ENCODE measurements at regions not wholly inside any gene's neighbourhood (a gene's known extent, or its start where the extent isn't known, plus 50 kb on each side); places are given as distances from the start of the nearest gene placed in this dataset.
"Not testable (repeated sequence)": the region's sequence is repeated elsewhere in the genome, so short reads cannot be mapped to it uniquely, and the experiment has no call there.

DNA sequence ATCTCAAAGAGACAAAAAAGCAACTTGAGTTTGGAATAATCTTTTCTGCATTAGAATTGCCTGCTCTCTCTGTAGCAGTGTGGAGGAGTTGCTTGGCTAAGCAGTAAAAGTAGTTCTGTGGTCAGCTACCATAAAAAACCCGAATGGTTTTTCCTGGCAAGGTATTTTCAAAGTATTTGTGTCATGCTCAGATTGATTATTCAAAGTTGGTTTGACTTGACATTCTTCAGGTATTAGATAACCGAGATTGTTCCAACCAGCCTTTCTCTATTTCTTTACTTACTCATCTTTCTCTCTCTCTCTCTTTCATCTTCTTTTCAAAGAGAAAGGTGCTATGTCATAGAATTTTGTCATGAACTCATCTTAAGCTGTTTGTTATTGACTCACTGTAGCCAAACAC lies 404.9 kb downstream of the CPS1 start:
- DNase-seq (ENCODE audit: low read depth), result no peak

DNA sequence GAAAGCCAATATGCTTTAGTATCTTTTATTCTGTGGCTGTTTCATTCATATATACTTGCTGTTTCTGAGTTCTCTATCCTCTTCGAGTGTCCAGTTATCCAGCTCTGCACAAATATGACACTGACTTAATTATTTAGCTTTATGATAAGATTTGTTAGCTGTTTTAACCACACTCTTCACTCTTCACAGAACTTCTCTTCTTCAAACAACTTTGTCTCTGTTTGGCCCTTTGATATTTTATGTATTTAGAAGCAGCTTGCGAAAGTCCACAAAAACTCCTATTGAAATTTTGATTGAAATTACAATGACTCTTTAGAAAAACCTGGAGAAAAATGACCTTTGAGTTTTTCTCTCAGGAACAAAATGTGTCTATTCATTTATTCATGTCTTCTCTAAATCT lies 407.0 kb downstream of the CPS1 start:
- DNase-seq (ENCODE audit: low read depth), result no peak

DNA sequence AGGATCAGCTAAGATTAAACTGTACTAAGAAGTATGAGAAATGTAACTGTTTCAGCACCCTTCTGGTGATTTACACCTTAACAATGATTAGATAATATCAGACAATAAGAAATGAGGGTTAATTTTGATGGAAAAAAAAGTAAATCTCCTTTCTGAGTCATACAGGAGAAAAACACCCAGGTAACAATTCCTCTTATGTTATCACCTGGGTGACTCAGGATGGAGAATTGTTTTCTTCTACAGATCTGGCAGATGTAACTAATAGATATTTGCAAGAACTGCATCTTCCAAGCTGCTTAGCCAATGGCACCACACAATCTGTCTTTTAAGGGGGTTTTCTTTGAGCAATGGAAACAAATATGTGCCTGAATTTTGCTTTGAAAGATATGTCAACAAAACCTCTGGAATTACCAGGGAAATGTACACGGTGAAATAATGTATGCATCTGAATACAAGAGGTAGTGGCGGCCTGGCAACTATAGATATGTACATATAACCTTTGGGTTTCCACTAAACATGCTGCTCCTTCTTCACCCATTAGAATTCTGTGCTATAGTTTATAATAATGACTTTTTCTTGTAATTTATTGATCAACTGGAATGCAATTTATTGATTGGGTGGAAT lies 407.9 kb downstream of the CPS1 start:
- no peak for DNase-seq (ENCODE audit: low read depth)

DNA sequence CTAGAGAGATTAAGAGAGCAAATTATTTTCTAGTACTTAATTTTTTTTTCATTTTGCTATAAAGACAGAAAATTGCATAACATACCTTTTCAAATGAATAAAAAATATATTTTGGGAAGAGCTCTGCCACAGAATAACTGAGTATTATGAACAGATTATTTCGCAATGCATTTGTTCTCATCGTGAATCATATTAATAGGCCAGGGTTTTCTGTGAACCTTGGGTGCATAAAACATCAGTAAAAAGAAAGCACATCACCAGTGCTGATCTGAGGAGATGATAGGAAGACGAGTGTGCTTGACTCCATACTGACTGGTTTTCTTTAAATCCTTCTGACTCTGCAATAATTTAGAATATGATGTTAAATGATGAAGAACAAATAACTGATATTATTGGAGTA lies 409.1 kb downstream of the CPS1 start:
- no peak for DNase-seq (ENCODE audit: low read depth)

DNA sequence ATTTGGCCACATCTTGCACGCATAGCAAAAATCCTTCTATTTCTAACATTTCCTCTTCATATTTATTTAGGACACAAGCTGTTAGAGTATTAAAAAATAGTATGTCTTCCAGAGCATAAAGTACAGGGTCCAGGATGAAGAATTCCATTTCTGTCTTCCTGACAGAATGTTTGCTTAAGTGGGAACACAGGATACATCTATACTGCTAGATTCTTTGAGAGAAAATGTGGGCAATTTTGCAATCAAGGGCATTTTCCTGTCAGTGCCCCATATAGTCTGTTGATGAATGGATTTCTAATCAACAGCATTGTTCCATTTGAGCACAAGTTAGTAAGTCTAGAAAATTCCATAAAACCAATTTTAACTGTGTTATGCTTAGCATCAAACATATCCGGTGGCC lies 409.9 kb downstream of the CPS1 start:
- DNase-seq (ENCODE audit: low read depth), result no peak

DNA sequence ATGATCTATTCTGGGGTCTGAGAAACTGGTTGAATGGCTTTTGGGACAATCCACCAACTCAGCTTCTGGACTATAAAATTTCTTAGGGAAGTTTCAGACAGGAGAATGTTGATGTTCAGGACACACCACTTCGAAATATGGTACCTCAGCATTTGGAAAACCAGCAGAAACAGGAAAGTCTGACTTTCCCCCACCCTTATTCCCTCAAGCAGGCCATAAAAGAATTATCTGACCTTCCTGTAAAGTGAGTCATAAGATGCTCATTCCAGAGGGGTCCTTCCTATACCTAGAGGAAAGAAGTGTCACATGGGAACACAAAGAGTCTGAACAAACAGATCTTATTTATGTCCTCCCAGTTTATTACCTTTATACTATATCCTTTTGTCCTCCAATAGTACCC lies 415.0 kb downstream of the CPS1 start:
- DNase-seq (ENCODE audit: low read depth), result no peak

DNA sequence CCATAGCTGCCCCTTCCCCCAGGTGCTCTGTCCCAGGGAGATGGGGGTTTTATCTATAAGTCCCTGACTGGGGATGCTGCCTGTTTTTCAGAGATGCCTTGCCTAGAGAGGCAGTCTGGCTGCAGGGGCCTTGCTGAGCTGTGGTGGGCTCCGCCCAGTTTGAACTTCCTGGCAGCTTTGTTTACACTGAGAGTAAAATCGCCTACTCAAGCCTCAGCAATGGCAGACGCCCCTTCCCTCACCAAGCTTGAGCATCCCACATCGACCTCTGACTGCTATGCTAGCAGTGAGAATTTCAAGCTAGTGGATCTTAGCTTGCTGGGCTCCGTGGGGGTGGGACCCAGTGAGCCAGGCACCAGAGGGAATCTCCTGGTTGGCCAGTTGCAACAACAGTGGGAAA lies 430.4 kb downstream of the CPS1 start:
- not testable (repeated sequence) for DNase-seq (ENCODE audit: low read depth)

DNA sequence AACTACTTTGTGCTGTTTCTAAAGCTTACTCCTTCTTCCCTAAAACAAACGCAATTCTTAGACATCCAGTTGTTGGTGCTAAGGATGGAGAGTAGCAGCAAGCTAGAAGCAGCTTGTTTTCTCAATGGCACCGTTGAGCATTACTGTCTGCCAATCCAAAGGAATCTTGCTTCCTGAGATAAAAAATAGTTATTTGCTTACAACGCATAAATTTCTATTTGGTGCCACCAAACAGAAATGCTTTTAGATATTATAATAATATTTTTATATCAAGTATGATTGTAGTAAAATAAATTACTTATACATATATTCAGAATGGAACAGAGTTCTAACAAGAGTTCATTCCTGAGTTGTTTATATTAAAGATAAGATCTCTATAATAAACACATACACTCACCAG lies 434.7 kb downstream of the CPS1 start:
- DNase-seq (ENCODE audit: low read depth), result no peak

DNA sequence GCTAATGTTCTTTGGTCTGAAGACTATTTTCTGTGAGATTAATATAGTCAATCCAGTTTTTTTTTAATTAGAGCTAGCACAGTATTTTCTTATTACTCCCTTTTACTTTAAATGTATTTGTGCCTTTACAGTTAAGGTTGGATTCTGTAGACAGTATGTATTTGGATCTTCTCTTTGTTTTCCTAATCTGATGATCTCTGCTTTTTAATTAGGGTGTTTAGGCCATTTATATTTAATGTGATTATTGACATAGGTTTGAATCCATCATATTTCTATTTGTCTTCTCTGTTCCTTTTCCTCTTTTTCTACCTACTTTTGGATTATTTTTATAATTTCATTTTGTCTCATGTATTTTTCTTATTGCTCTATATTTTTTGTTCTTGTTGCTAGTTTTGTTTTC lies 437.7 kb downstream of the CPS1 start:
- no peak for DNase-seq (ENCODE audit: low read depth)

DNA sequence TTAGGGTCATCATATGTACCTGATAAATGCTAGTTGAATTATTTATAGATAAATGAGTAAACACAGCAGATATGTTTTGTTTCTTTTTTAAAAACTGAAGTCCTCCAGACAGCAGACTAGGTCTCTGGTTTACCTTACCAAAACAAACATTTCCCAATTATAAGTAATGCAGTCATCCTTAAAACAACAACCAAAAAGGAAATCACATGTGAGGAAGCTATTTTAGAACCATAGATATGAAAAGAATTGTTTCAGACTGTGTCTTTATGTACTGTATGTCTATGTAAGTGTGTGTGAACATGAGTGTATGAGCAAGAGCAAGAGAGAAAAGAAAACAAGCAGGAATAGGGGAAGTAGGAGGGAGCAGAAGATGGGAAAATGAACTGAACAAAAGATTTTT lies 441.0 kb downstream of the CPS1 start:
- DNase-seq (ENCODE audit: low read depth), result no peak

DNA sequence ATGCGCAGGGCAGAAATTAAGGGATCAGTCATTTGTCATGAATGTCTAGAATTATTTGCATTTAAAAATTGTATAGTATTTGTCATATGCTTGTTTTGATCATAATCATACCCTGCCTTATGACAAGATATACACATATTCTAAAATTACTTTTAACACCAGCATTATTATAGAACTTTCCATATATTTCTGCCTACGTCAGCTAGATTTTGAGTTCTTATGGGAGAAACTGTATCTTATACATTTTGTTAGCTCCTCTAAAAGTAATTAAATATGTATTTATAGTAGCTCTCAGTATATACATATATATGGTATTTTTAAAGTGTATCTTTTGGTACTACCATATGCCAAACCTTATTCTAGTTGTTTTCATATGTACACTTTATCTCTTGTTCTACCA lies 441.9 kb downstream of the CPS1 start:
- no peak for DNase-seq (ENCODE audit: low read depth)

DNA sequence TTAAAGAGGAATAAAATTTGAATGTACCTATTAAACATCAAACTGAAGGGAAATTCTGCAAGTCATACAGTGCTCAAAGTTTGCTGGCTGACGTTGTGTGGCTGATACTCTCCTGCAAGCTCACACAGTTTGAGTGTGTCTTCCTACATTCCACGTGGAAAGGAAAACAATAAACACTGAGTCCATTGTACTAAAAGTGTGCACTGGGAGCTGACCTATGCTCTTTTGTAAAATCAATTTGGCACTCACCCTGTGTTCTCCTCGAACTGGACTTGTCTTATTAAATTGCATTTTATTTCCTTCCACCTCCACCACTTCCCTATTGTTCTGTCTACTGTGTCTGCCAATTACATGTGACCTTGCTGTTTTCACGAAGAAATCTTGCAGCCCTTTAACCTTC lies 458.0 kb downstream of the CPS1 start:
- no peak for DNase-seq (ENCODE audit: low read depth)

DNA sequence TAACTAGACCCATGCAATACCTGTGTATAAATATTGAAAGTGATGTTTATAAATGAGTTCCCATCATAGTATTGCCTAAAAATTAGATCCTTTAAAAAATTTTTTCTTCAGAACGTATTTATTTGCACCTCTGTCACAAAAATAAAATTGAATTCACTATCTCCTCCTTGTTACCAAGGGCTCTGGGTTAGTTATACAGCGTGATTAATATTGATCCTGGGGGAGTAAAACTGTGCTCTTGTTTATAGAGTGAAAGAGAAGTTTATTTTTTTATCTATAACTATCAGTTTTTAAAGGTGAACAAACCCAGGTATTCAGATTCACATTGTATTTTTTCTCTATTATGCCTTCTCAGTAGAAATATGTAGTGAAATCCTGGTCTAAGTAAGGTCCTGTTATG lies 458.5 kb downstream of the CPS1 start:
- DNase-seq (ENCODE audit: low read depth), result no peak

DNA sequence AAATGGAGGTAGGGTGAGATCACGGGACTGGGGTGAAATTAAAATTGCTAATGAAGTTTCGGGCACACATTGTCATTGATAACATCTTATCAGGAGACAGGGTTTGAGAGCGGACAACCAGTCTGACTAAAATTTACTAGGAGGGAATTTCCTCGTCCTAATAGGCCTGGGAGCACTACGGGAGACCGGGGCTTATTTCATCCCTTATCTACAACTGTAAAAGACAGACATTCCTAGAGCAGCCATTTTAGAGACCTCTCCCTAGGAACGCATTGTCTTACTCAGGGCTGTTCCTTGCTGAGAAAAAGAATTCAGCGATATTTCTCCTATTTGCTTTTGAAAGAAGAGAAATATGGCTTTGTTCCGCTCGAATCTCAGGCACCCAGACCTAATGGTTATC lies 468.7 kb downstream of the CPS1 start:
- not testable (repeated sequence) for DNase-seq (ENCODE audit: low read depth)

DNA sequence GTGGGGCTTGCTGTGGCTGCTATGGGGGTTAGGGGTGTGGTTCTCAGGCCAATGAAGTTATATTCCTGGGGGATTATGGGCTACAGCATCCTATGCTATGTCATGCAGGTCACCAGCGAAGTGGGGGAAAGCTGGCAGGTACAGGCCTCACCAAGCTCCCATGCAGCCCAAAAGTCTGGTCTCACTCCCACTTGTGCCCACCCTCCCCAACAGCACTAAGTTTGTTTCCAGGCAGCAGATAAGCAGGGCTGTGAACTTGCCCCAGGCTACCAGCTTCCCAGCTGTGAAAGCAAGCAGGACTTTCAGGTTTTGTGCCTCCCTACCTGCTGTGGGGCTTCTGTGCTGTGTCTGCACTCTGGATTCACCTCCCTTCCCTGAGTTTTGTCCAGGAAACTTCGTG lies 469.7 kb downstream of the CPS1 start:
- no peak for DNase-seq (ENCODE audit: low read depth)

DNA sequence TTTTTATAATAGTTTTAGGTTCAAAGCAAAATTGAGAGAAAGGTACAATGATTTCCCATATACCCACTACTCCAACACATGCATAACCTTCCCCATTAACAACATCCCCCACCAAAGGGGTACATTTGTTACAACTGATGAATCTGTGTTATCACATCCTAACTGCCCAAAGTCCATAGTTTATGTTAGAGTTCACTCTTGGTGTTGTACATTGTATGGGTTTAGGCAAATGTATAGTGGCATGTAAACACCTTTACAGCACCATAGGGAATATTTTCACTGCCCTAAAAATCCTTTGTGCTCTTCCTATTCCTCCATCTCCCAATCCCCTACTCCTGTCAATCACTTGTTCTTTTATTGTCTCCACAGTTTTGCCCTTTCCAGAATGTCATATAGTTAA lies 471.6 kb downstream of the CPS1 start:
- DNase-seq (ENCODE audit: low read depth), result no peak

DNA sequence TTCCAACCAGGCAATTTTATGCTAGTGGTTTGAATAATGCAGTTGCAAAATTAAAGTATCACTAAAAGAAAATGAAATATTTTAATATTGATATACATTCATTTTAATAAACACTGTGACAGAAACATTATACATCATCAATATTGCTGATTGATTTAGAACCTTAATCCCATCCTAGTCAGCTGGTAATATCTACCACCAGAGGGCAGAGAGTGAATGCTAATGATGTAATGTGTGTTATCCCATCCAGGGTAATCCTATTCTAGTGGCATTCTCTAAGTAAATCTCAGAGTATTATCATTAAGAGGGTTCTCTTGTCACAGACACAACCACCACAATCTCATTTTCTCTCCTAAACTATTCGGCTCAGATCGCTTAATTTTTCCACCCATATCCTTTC lies 477.4 kb downstream of the CPS1 start:
- no peak for DNase-seq (ENCODE audit: low read depth)

DNA sequence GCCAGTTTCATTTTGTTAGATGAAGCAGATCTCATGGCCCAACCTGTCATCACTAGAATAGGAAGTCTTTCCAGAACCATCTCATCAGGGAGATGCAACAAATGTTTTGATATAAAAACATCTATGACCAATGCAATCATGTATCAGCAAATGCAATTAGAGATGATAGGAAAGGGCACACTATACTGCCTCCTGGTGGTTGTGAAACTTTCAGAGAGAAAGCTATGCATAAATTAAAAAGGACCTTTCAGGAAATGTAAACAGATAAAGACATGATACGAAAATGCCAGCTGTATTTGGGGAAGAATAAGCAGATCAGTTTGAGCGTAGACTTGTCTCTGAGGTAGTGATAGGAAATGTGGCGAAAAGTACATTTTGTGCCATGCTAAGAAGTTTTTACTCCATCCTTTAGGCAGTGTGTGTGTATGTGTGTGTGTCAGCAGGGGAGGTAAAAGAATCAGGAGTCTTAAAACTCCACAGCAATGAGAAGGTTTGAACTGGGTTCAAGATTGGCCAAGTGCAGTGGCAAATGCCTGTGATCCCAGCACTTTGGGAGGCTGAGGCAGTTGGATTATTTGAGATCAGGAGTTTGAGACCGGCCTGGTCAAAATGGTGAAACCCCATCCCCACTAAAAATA lies 479.3 kb downstream of the CPS1 start:
- DNase-seq (ENCODE audit: low read depth), result no peak

DNA sequence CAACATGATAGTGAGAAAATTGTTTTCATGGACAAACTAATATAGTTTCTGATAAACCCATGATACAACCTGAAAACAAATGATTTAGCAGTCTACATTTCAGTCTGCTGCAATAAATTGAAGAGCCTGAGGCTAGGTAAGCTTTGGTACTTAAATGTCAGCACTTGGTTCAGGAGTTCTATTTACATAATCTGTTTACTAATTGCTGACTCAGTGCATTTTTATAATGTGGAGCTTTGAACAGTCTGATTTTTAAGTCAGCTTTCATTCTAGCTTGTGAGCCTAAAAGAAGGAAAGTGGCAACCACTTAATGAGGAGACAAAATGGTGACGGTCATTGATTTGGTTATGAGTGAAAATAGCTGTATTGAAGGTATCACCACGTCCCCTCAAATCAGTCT lies 488.6 kb downstream of the CPS1 start:
- DNase-seq (ENCODE audit: low read depth), result no peak

DNA sequence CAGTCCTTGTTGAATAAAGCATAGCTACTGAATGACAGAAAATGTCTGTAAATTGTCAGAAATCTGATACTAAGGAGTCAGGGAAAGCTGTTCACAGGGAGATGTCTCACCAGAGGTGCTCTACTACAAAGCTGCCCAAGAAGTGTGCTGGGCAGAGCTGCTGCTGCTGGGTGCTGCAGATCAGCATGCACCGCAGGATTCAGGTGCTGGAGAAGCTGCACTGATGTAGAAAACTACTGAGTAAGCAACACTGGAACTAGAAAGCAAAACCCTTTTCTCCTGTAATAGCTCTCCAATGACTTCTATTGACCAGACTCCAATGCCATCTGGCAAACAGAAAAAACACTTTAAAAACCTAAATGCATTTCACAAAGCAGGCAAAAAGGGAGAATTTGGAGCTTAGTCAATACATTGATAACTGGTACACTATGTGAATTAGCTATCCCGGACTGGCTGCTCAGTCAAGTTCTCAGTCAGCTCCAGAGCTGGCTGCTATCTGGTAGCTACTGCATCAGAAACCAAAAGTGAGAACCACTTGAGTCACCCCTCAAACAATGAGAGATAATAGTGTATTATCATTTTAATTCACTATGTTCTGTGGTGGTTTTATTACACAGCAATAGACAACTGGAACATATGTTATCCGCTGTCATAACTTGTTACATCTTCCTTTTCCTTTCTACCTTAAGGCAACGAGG lies 493.1 kb downstream of the CPS1 start:
- no peak for DNase-seq (ENCODE audit: low read depth)

DNA sequence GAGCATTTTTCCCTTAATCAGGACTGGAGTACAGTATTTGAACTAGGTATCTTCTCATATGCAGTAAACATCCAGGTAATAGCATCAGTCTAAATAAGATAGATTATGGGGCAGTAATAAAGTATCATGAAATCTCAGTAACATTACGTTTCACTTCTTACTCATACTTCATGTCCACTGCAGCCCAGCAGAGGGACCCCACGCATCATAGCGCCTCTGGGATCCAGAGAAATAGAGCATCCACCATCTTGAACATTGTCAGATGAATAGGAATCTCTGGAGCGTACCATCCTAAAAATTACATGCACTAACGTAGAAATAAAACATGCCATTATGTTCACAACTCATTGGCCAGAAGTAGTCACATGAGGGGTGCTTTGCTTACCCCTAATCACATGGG lies 499.0 kb downstream of the CPS1 start:
- DNase-seq (ENCODE audit: low read depth), result no peak

DNA sequence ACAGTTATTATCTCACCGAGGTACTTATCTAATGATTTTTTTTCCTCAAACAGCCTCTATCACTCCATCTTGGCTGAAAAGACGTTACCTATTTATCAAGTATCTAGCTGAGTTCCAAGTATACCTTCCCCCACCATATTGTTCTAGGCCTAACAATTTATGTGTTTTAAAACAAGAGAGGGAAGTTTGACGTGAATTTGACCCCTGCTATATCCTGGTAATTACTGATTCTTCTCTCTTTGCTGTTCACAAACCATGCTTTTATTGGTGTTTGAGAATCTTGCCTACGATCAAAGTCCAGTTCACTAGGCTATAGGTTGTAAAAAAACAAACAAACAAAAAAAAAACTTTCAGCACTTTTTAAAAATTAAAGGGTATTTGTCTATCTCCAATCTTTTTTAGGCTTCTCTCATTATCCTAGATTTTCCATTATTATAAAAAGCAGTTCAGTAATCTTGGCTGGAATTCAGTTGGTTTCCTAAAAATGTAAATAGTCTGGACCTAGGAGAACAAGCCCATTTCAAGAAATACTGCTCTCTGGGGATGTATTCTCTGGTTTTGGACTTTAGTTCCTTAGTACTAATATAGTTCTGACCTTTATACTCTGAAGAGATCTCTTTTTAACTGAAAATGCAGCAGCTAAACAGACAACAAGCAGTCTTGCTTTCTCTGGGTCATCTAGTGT lies 505.4 kb downstream of the CPS1 start:
- no peak for DNase-seq (ENCODE audit: low read depth)

DNA sequence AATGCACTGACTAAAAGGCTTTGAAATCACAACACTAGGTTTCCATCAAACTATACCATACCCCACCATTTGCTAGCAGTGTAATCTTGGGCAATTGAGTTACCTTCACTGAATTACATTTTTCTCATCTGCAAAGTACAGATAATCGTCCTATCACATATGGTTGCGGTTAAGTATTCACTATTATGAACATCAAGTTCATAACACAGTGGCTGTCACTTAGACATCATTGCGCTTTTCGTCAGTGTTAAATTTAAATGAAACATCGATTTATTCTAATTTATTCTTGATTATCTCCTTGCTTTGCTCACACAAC lies 505.9 kb downstream of the CPS1 start:
- DNase-seq (ENCODE audit: low read depth), result no peak

Data from stimulated activated CD8-positive, alpha-beta memory T cell treated with anti-CD3 and anti-CD28 coated beads, Interleukin-12 subunit alpha, Interleukin-12 subunit beta, amount 100 ng/mL, for 1 hour (primary cell).